Keratinocyte (primary cell): ENCODE measurements at regions not wholly inside any gene's neighbourhood (a gene's known extent, or its start where the extent isn't known, plus 50 kb on each side); places are given as distances from the start of the nearest gene placed in this dataset.

Experiments used
- CTCF ChIP-seq, 3 experiments: IDR thresholded peaks in 1 of 3; conservative IDR thresholded peaks in 1 of 3; optimal IDR thresholded peaks in 1 of 3; 2 replicates in 2 of 3; 3 replicates in 1 of 3; pipeline versions ENCODE3 to v1.5.1; 2011; ENCODE audit warnings: low read length in 3 of 3, mild to moderate bottlenecking in 3 of 3, moderate library complexity in 2 of 3, control low read depth in 1 of 3, inconsistent platforms in 1 of 3; ENCODE audit not compliant: insufficient read depth in 2 of 3; ENCODE audit errors: extremely low read depth in 1 of 3
- EZH2 ChIP-seq: IDR thresholded peaks from one replicate; pipeline ENCODE4 v1.6.1; 2012; ENCODE audit warnings: inconsistent platforms, mild to moderate bottlenecking, low read length, moderate library complexity

GRCh38 chr17:72392056-72393010, 271.5 kb downstream of the SOX9 start:
- no peak for TF ChIP-seq CTCF (optimal IDR thresholded peaks at IDR 0.05 in 1 of 3, IDR thresholded peaks at IDR 0.05 in 1 of 3, conservative IDR thresholded peaks at IDR 0.05 in 1 of 3; ENCODE audit: extremely low read depth in 1 of 3, insufficient read depth in 2 of 3, low read length in 3 of 3)
- TF ChIP-seq EZH2, result no peak
